CD14-positive monocyte (primary cell): ENCODE measurements at regions not wholly inside any gene's neighbourhood (a gene's known extent, or its start where the extent isn't known, plus 50 kb on each side); places are given as distances from the start of the nearest gene placed in this dataset.
"Not testable (repeated sequence)": the region's sequence is repeated elsewhere in the genome, so short reads cannot be mapped to it uniquely, and the experiment has no call there.

ENCODE experiments used
- DNase-seq, 3 donors: peaks; one replicate each; pipeline ENCODE4 v3.0.0-alpha.2; 2011 to 2022
- H2AFZ ChIP-seq: 2 replicates; pipeline ENCODE4 v1.6.0; 2012; ENCODE audit warnings: mild to moderate bottlenecking, low read depth, low read length, inconsistent platforms; ENCODE audit not compliant: insufficient read depth, poor library complexity, severe bottlenecking
- H3K27ac ChIP-seq, 2 donors: 1 replicate in 1 of 2; 2 replicates in 1 of 2; pipeline ENCODE4 v1.5.1; 2012 to 2013; ENCODE audit warnings: low read length in 2 of 2, control low read depth in 1 of 2, inconsistent platforms in 1 of 2, low read depth in 1 of 2, mild to moderate bottlenecking in 1 of 2
- H3K27me3 ChIP-seq, 2 donors: one replicate each; pipeline versions ENCODE4 v1.6.0 to v1.6.1; 2011 to 2013; ENCODE audit warnings: low read length in 2 of 2; ENCODE audit not compliant: control insufficient read depth in 2 of 2, insufficient read depth in 2 of 2
- H3K36me3 ChIP-seq, 2 donors: replicated peaks in 1 of 2; 1 replicate in 1 of 2; 2 replicates in 1 of 2; pipeline versions ENCODE4 v1.5.1 to v1.6.1; 2012 to 2013; ENCODE audit warnings: low read length in 2 of 2, control low read depth in 1 of 2, inconsistent platforms in 1 of 2, mild to moderate bottlenecking in 1 of 2; ENCODE audit not compliant: insufficient read depth in 2 of 2, control insufficient read depth in 1 of 2
- H3K4me1 ChIP-seq, 2 donors: 1 replicate in 1 of 2; 2 replicates in 1 of 2; pipeline versions ENCODE4 v1.5.1 to v1.6.1; 2012 to 2013; ENCODE audit warnings: low read length in 2 of 2, control low read depth in 1 of 2, inconsistent platforms in 1 of 2, mild to moderate bottlenecking in 1 of 2, moderate library complexity in 1 of 2; ENCODE audit not compliant: insufficient read depth in 2 of 2, control insufficient read depth in 1 of 2
- H3K4me2 ChIP-seq: replicated peaks from 2 replicates; pipeline ENCODE3; 2012; ENCODE audit warnings: low read length, moderate library complexity, mild to moderate bottlenecking; ENCODE audit not compliant: poor library complexity, severe bottlenecking; ENCODE audit errors: extremely low read depth
- H3K4me3 ChIP-seq, 3 experiments: fragments of 200-600 bp in 1 of 3; sonication (generic) in 1 of 3; replicated peaks in 1 of 3; 1 replicate in 2 of 3; 2 replicates in 1 of 3; pipeline ENCODE4 v1.5.1; 2011 to 2013; ENCODE audit warnings: low read length in 3 of 3, mild to moderate bottlenecking in 3 of 3, control low read depth in 2 of 3, low read depth in 2 of 3, inconsistent platforms in 1 of 3, moderate library complexity in 1 of 3
- H3K79me2 ChIP-seq: 2 replicates; pipeline ENCODE4 v1.6.0; 2012; ENCODE audit warnings: mild to moderate bottlenecking, control low read depth, inconsistent platforms, low read length, moderate library complexity; ENCODE audit not compliant: insufficient read depth
- H3K9ac ChIP-seq: 2 replicates; pipeline ENCODE4 v1.6.0; 2017; ENCODE audit warnings: low read length, mild to moderate bottlenecking; ENCODE audit not compliant: insufficient read depth, poor library complexity, severe bottlenecking
- H3K9me3 ChIP-seq, 2 donors: replicated peaks in 1 of 2; 1 replicate in 1 of 2; 2 replicates in 1 of 2; pipeline versions ENCODE4 v1.5.1 to v1.6.1; 2012 to 2013; ENCODE audit warnings: low read length in 2 of 2, control low read depth in 1 of 2; ENCODE audit not compliant: control insufficient read depth in 1 of 2, insufficient read depth in 1 of 2
- H4K20me1 ChIP-seq: 2 replicates; pipeline ENCODE4 v1.6.0; 2012; ENCODE audit warnings: mild to moderate bottlenecking, low read length, control low read depth, moderate library complexity; ENCODE audit not compliant: insufficient read depth
- H3K27ac Mint-ChIP-seq, 7 donors: one replicate each; pipeline ENCODE4 v1.8.0; 2020; ENCODE audit warnings: mild to moderate bottlenecking in 7 of 7, mixed read lengths in 7 of 7, moderate library complexity in 6 of 7, inconsistent platforms in 2 of 7
- H3K27me3 Mint-ChIP-seq, 3 donors: one replicate each; pipeline ENCODE4 v1.8.0; 2021 to 2022; ENCODE audit warnings: low read depth in 3 of 3, mild to moderate bottlenecking in 3 of 3, mixed read lengths in 3 of 3, moderate library complexity in 3 of 3, inconsistent platforms in 1 of 3
- H3K36me3 Mint-ChIP-seq, 2 donors: one replicate each; pipeline ENCODE4 v1.8.0; 2020; ENCODE audit warnings: mixed read lengths in 2 of 2, inconsistent platforms in 1 of 2, mild to moderate bottlenecking in 1 of 2
- H3K4me1 Mint-ChIP-seq: one replicate; pipeline ENCODE4 v1.8.0; 2020; ENCODE audit warnings: mild to moderate bottlenecking, mixed read lengths
- H3K4me3 Mint-ChIP-seq, 2 donors: one replicate each; pipeline ENCODE4 v1.8.0; 2020; ENCODE audit warnings: mild to moderate bottlenecking in 2 of 2, mixed read lengths in 2 of 2, moderate library complexity in 1 of 2
- H3K9me3 Mint-ChIP-seq, 7 donors: one replicate each; pipeline ENCODE4 v1.8.0; 2020 to 2022; ENCODE audit warnings: mixed read lengths in 7 of 7, mild to moderate bottlenecking in 6 of 7, moderate library complexity in 6 of 7, inconsistent platforms in 2 of 7
- WGBS: methylation state at CpG from one replicate; pipeline ENCODE4 v1.1.5; 2013; ENCODE audit warnings: missing lambda C conversion rate; ENCODE audit not compliant: insufficient coverage; 5-methylcytosine and 5-hydroxymethylcytosine counted together
- intact Hi-C, 2 donors: fragments of 100-400 bp; cut with micrococcal nuclease; formaldehyde crosslinking; loops; one replicate each; pipeline versions ENCODE4 v1.15.0 to v1.15.1; 2023
- TF ChIP-seq, protein P1 (sequence below): fragments of 200-600 bp; IDR thresholded peaks from one replicate; pipeline ENCODE4 v1.8.0; 2022; ENCODE audit warnings: antibody characterized with exemption, mild to moderate bottlenecking

GRCh38 chr2:57490741-57491140 is 555.9 kb upstream of the VRK2 start:
- Histone ChIP-seq H3K4me3 (no peak overlapping the region), H3K9ac (no peak overlapping the region), H3K27ac (peak overlapping the region in 1 of 2 donors; percentile 47), H4K20me1 (no peaks in the 10 kb centered on the region), H3K4me1 (peaks cover 0 to 8% of the 10 kb centered on the region in 2 donors), H2AFZ (no peak overlapping the region), H3K79me2 (no peaks in the 10 kb centered on the region), H3K27me3 (no peaks in the 10 kb centered on the region), H3K36me3 (no peaks in the 10 kb centered on the region), H3K4me2 (no peak overlapping the region), H3K9me3 (no peaks in the 10 kb centered on the region)
- intact Hi-C loops, result loop anchor here (5.0 to 10.0 kb wide), 2 partner anchors 48 to 106 kb away; no protein-coding TSS in a partner anchor
- peak; percentile 25 to 73 (median 68) for DNase-seq
- 20% methylated on average over 1 of the region's 1 CpG for WGBS
- peaks cover 12% of the 10 kb centered on the region for H3K4me1 Mint-ChIP-seq
- peak overlapping the region in 1 of 7 donors; percentile 68 for H3K27ac Mint-ChIP-seq
- TF ChIP-seq, protein P1, sequence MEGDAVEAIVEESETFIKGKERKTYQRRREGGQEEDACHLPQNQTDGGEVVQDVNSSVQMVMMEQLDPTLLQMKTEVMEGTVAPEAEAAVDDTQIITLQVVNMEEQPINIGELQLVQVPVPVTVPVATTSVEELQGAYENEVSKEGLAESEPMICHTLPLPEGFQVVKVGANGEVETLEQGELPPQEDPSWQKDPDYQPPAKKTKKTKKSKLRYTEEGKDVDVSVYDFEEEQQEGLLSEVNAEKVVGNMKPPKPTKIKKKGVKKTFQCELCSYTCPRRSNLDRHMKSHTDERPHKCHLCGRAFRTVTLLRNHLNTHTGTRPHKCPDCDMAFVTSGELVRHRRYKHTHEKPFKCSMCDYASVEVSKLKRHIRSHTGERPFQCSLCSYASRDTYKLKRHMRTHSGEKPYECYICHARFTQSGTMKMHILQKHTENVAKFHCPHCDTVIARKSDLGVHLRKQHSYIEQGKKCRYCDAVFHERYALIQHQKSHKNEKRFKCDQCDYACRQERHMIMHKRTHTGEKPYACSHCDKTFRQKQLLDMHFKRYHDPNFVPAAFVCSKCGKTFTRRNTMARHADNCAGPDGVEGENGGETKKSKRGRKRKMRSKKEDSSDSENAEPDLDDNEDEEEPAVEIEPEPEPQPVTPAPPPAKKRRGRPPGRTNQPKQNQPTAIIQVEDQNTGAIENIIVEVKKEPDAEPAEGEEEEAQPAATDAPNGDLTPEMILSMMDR, result no peak
- no peak overlapping the region for H3K4me3 Mint-ChIP-seq
- peaks cover 0 to 2% of the 10 kb centered on the region in 2 donors for H3K36me3 Mint-ChIP-seq
- no peaks in the 10 kb centered on the region for H3K27me3 Mint-ChIP-seq
- H3K9me3 Mint-ChIP-seq, result peaks cover 2 to 8% (median 5%) of the 10 kb centered on the region in 7 donors

GRCh38 chr2:57491213-57491612 is 555.4 kb upstream of the VRK2 start:
- no peak overlapping the region for H3K4me3 ChIP-seq
- peaks cover 0 to 8% of the 10 kb centered on the region in 2 donors for H3K4me1 ChIP-seq
- H3K4me2 ChIP-seq, result no peak overlapping the region
- peaks cover 2 to 8% (median 5%) of the 10 kb centered on the region in 7 donors for H3K9me3 Mint-ChIP-seq
- H3K27ac ChIP-seq, result peak overlapping the region in 1 of 2 donors; percentile 47
- no peaks in the 10 kb centered on the region for H4K20me1 ChIP-seq
- no peaks in the 10 kb centered on the region for H3K36me3 ChIP-seq
- H3K36me3 Mint-ChIP-seq, result peaks cover 0 to 2% of the 10 kb centered on the region in 2 donors
- H3K4me3 Mint-ChIP-seq, result no peak overlapping the region
- no peaks in the 10 kb centered on the region for H3K9me3 ChIP-seq
- no peaks in the 10 kb centered on the region for H3K27me3 Mint-ChIP-seq
- no CpG with 5 or more reads among the region's 3 CpGs for WGBS
- H3K4me1 Mint-ChIP-seq, result peaks cover 12% of the 10 kb centered on the region
- no peak overlapping the region for H3K9ac ChIP-seq
- no peaks in the 10 kb centered on the region for H3K27me3 ChIP-seq
- H3K27ac Mint-ChIP-seq, result no peak overlapping the region
- no peak overlapping the region for H2AFZ ChIP-seq
- DNase-seq, result no peak
- TF ChIP-seq, protein P1, result no peak
- no peaks in the 10 kb centered on the region for H3K79me2 ChIP-seq
- intact Hi-C loops, result loop anchor here (5.0 to 10.0 kb wide), 2 partner anchors 49 to 106 kb away; no protein-coding TSS in a partner anchor

DNA sequence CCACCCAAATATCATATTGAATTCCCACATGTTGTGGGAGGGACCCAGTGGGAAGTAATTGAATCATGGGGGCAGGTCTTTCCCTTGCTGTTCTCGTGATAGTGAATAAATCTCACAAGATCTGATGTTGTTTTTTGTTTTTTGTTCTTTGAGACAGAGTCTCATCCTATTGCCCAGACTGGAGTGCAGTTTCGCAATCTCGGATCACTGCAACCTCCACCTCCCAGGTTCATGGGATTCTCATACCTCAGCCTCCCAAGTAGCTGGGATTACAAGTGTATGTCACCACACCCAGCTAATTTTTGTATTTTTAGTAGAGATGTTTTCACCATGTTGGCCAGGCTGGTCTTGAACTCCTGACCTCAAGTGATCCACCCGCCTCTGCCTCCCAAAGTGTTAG is 552.6 kb upstream of the VRK2 start:
- H3K4me2 ChIP-seq, H3K36me3 ChIP-seq, H3K79me2 ChIP-seq, DNase-seq, H3K9ac ChIP-seq, H3K9me3 Mint-ChIP-seq, H4K20me1 ChIP-seq, H3K36me3 Mint-ChIP-seq, H3K4me3 Mint-ChIP-seq, H3K27ac Mint-ChIP-seq, H3K4me3 ChIP-seq, H3K27me3 ChIP-seq, H3K4me1 ChIP-seq, H3K9me3 ChIP-seq, H2AFZ ChIP-seq, H3K27ac ChIP-seq, H3K27me3 Mint-ChIP-seq: not testable (repeated sequence)
- intact Hi-C loops, result loop anchor here (5.0 to 10.0 kb wide), 2 partner anchors 52 to 109 kb away; no protein-coding TSS in a partner anchor
- WGBS, result 83% methylated on average over 1 of the region's 4 CpGs
- peaks cover 15% of the 10 kb centered on the region for H3K4me1 Mint-ChIP-seq
